Hepatocyte (in vitro differentiated cells): ENCODE measurements at regions not wholly inside any gene's neighbourhood (a gene's known extent, or its start where the extent isn't known, plus 50 kb on each side); places are given as distances from the start of the nearest gene placed in this dataset.

ENCODE experiments used
- CTCF ChIP-seq: fragments of 200-600 bp; sonication (generic); IDR thresholded peaks from 2 replicates; pipeline ENCODE4 v1.5.1; 2016; ENCODE audit warnings: antibody characterized with exemption, mild to moderate bottlenecking; ENCODE audit not compliant: poor library complexity
- EZH2 ChIP-seq: fragments of 200-600 bp; sonication (generic); IDR thresholded peaks from 2 replicates; pipeline ENCODE4 v1.6.1; 2016; ENCODE audit warnings: antibody characterized with exemption, mild to moderate bottlenecking, borderline replicate concordance
- EZH2phosphoT487 ChIP-seq: fragments of 200-600 bp; sonication (generic); IDR thresholded peaks from one replicate; pipeline ENCODE4 v1.6.1; 2018; ENCODE audit warnings: antibody characterized with exemption, mild to moderate bottlenecking, low read depth, moderate library complexity; ENCODE audit not compliant: unreplicated experiment, severe bottlenecking

DNA sequence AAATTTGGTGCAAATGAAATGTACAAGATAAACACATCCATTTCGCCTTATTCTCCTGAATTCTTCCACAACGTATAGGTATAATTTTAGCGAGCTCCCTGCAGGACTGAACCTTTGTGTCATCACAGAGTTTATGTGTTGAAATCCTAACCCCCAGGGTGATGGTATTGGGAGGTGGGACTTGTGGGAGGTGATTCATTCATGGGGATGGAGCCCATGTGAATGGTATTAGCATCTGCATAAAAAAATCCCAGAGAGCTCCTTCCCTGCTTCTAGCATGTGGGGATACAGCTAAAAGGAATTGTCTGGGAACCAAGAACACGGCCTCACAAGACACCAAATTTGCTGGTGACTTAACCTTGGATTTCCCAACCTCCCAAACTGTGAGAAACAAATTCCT is 741.4 kb upstream of the VSTM2A start:
- TF ChIP-seq CTCF, result no peak
- no peak for TF ChIP-seq EZH2
- TF ChIP-seq EZH2phosphoT487, result no peak
